Panc1 (cell line): ENCODE measurements at regions not wholly inside any gene's neighbourhood (a gene's known extent, or its start where the extent isn't known, plus 50 kb on each side); places are given as distances from the start of the nearest gene placed in this dataset.
"Not testable (repeated sequence)": the region's sequence is repeated elsewhere in the genome, so short reads cannot be mapped to it uniquely, and the experiment has no call there.

Experiments used
- ATAC-seq: fragments of 200-7000 bp; cut with Tn5 transposase; 2 replicates; pipeline ENCODE4 v1.9.1; 2020; ENCODE audit warnings: mild to moderate bottlenecking, moderate library complexity
- BruUV-seq: library from RNA; stranded (reverse); fragments of 400-500 nt; replicated peaks from 2 replicates; lab custom pipeline; 2021; lab: Mats Ljungman, UMichigan
- CTCF ChIA-PET: fragments of 300-600 bp; sonication (Branson Sonifier 250); formaldehyde crosslinking; loops from one replicate; lab custom pipeline; 2022; ENCODE audit warnings: antibody characterized with exemption; lab: Charles Lee
- POLR2A ChIA-PET: fragments of 300-600 bp; sonication (Branson Sonifier 250); formaldehyde crosslinking; loops from one replicate; lab custom pipeline; 2022; ENCODE audit warnings: antibody characterized with exemption; lab: Charles Lee
- DNase-seq: peaks from one replicate; pipeline ENCODE4 v3.0.0-alpha.2; 2010; ENCODE audit warnings: low read depth, low spot score
- H3K27ac ChIP-seq: 2 replicates; pipeline ENCODE4 v1.5.1; 2011; ENCODE audit warnings: mild to moderate bottlenecking, low read length, inconsistent platforms
- H3K27me3 ChIP-seq: fragments of 200-500 bp; sonication (Bioruptor generic); 2 replicates; pipeline ENCODE4 v1.6.0; 2014; ENCODE audit warnings: low read length, inconsistent platforms; ENCODE audit not compliant: control insufficient read depth, insufficient read depth
- H3K36me3 ChIP-seq: fragments of 200-500 bp; sonication (Bioruptor generic); 2 replicates; pipeline ENCODE4 v1.5.1; 2014; ENCODE audit warnings: inconsistent platforms, mild to moderate bottlenecking, low read length, moderate library complexity; ENCODE audit not compliant: control insufficient read depth, insufficient read depth
- H3K4me1 ChIP-seq: 2 replicates; pipeline ENCODE4 v1.5.1; 2011; ENCODE audit warnings: inconsistent platforms, mild to moderate bottlenecking, low read length, moderate library complexity; ENCODE audit not compliant: control insufficient read depth, insufficient read depth
- H3K4me3 ChIP-seq, 2 experiments: 2 replicates each; pipeline ENCODE4 v1.5.1; 2011 to 2012; ENCODE audit warnings: low read depth in 2 of 2, low read length in 2 of 2, mild to moderate bottlenecking in 2 of 2, inconsistent platforms in 1 of 2, moderate library complexity in 1 of 2
- H3K9me3 ChIP-seq: fragments of 200-500 bp; sonication (Bioruptor generic); 2 replicates; pipeline ENCODE4 v1.5.1; 2014; ENCODE audit warnings: low read depth, mild to moderate bottlenecking, inconsistent platforms, low read length, moderate library complexity; ENCODE audit not compliant: control insufficient read depth, insufficient read depth
- CTCF ChIP-seq: fragments of 450-650 bp; IDR thresholded peaks from 2 replicates; pipeline ENCODE4 v1.5.1; 2017; ENCODE audit warnings: mild to moderate bottlenecking
- POLR2AphosphoS5 ChIP-seq: IDR thresholded peaks from 2 replicates; pipeline ENCODE4 v1.6.1; 2012; ENCODE audit warnings: mild to moderate bottlenecking, low read depth, low read length, moderate library complexity
- REST ChIP-seq, 2 experiments: IDR thresholded peaks; 2 replicates each; pipeline ENCODE4 v1.6.1; 2011 to 2012; ENCODE audit warnings: low read depth in 2 of 2, control low read depth in 1 of 2, low read length in 1 of 2, mild to moderate bottlenecking in 1 of 2, moderate library complexity in 1 of 2; ENCODE audit not compliant: insufficient read depth in 1 of 2
- SIN3A ChIP-seq: IDR thresholded peaks from 2 replicates; pipeline ENCODE4 v1.6.1; 2012; ENCODE audit warnings: low read depth, mild to moderate bottlenecking, low read length, moderate library complexity, borderline replicate concordance; ENCODE audit not compliant: insufficient read depth
- TCF7L2 ChIP-seq: IDR thresholded peaks from 2 replicates; pipeline ENCODE4 v1.6.1; 2011; ENCODE audit warnings: mild to moderate bottlenecking, low read depth, low read length, inconsistent platforms
- in situ Hi-C: cut with HindIII; loops from 2 replicates; pipeline ENCODE4 v1.10.0; 2016; ENCODE audit warnings: low sequenced_read_pairs, low pct_unique_long_range_greater_than_20kb
- intact Hi-C: fragments of 100-400 bp; cut with micrococcal nuclease; formaldehyde crosslinking; loops from one replicate; pipeline ENCODE4 v1.10.0; 2022; ENCODE audit not compliant: unreplicated experiment

- BruUV-seq, result no TSS peak
- no peaks in the 10 kb centered on the region for H3K9me3 ChIP-seq
- no peak overlapping the region for H3K27ac ChIP-seq
Observed at GRCh38 chr6:148004651-148005050, 338.0 kb upstream of the SASH1 start.

GRCh38 chr6:148005806-148006205, 336.8 kb upstream of the SASH1 start:
- ChIA-PET CTCF (no interaction called here), POLR2A (no interaction called here)
- Histone ChIP-seq H3K9me3 (no peaks in the 10 kb centered on the region), H3K4me1 (no peaks in the 10 kb centered on the region), H3K36me3 (no peaks in the 10 kb centered on the region), H3K4me3 (no peak overlapping the region), H3K27ac (no peak overlapping the region), H3K27me3 (no peaks in the 10 kb centered on the region)
- BruUV-seq, result no TSS peak
- no peak for TF ChIP-seq POLR2AphosphoS5
- no peak for TF ChIP-seq SIN3A
- no peak for TF ChIP-seq TCF7L2
- TF ChIP-seq CTCF, result no peak
- no peak for TF ChIP-seq REST (IDR thresholded peaks at IDR 0.05; ENCODE audit: insufficient read depth in 1 of 2, low read depth in 2 of 2, low read length in 1 of 2)
- in situ Hi-C loops (no loop called here), intact Hi-C loops (no loop called here)
- no peak for DNase-seq
- ATAC-seq, result no peak

More at GRCh38 chr6:148004651-148005050, 338.0 kb upstream of the SASH1 start:
- intact Hi-C loops, result no loop called here
- Histone ChIP-seq H3K36me3 (no peaks in the 10 kb centered on the region), H3K4me1 (no peaks in the 10 kb centered on the region), H3K4me3 (no peak overlapping the region), H3K27me3 (no peaks in the 10 kb centered on the region)
- POLR2A ChIA-PET, result interaction anchor here (0.7 kb wide), 1 partner anchor 72 kb away, joined by 3 read pairs; no protein-coding TSS in a partner anchor
- no peak for DNase-seq
- in situ Hi-C loops, result no loop called here
- no peak for ATAC-seq
- CTCF ChIA-PET, result no interaction called here
- no peak for TF ChIP-seq TCF7L2

- H3K27me3 ChIP-seq, H3K4me1 ChIP-seq, H3K9me3 ChIP-seq, POLR2A ChIA-PET, CTCF ChIA-PET, DNase-seq, ATAC-seq, H3K36me3 ChIP-seq, in situ Hi-C loops, intact Hi-C loops, BruUV-seq, H3K4me3 ChIP-seq, H3K27ac ChIP-seq: not testable (repeated sequence)
Observed at GRCh38 chr6:148010516-148010915, 332.1 kb upstream of the SASH1 start.
